SK-N-MC (cell line): ENCODE measurements at regions not wholly inside any gene's neighbourhood (a gene's known extent, or its start where the extent isn't known, plus 50 kb on each side); places are given as distances from the start of the nearest gene placed in this dataset.
"Not testable (repeated sequence)": the region's sequence is repeated elsewhere in the genome, so short reads cannot be mapped to it uniquely, and the experiment has no call there.

Experiments used
- DNase-seq: peaks from one replicate; pipeline ENCODE4 v3.0.0-alpha.2; 2011; ENCODE audit warnings: low read depth, low spot score
- H3K27ac ChIP-seq: fragments of 200-600 bp; sonication (generic); 2 replicates; pipeline ENCODE4 v1.5.1; 2016; ENCODE audit warnings: mixed run types
- H3K36me3 ChIP-seq: fragments of 200-600 bp; sonication (generic); 2 replicates; pipeline ENCODE4 v1.6.1; 2017; ENCODE audit warnings: antibody characterized with exemption, low read length, mixed read lengths; ENCODE audit not compliant: insufficient read depth
- H3K4me3 ChIP-seq: fragments of 200-600 bp; sonication (generic); 2 replicates; pipeline ENCODE4 v1.5.1; 2016
- H3K9ac ChIP-seq: fragments of 200-600 bp; sonication (generic); 2 replicates; pipeline ENCODE4 v1.8.0; 2017; ENCODE audit warnings: mixed run types, mixed read lengths; ENCODE audit not compliant: insufficient read length
- H3K9me3 ChIP-seq: fragments of 200-600 bp; sonication (generic); 2 replicates; pipeline ENCODE4 v1.6.1; 2017; ENCODE audit warnings: low read depth, mild to moderate bottlenecking, antibody characterized with exemption, low read length, moderate library complexity, mixed read lengths
- EZH2 ChIP-seq: fragments of 200-600 bp; sonication (generic); IDR thresholded peaks from one replicate; pipeline ENCODE4 v1.6.1; 2017; ENCODE audit warnings: antibody characterized with exemption
- FOXP2 ChIP-seq: optimal IDR thresholded peaks from 2 replicates; pipeline ENCODE3; 2011; ENCODE audit warnings: mild to moderate bottlenecking, moderate library complexity; ENCODE audit not compliant: insufficient read depth; ENCODE audit errors: extremely low read length, control extremely low read depth
- POLR2AphosphoS5 ChIP-seq: IDR thresholded peaks from 2 replicates; pipeline ENCODE4 v1.6.1; 2012; ENCODE audit warnings: mild to moderate bottlenecking, low read depth, low read length, borderline replicate concordance

GRCh38 chrX:25105221-25105620 lies 89.5 kb upstream of the ARX start:
- H3K27ac ChIP-seq, result peak overlapping the region; percentile 84

GRCh38 chrX:25096522-25097045 lies 80.8 kb upstream of the ARX start:
- Histone ChIP-seq H3K9me3 (no peaks in the 10 kb centered on the region), H3K36me3 (no peaks in the 10 kb centered on the region), H3K9ac (no peak overlapping the region), H3K27ac (no peak overlapping the region), H3K4me3 (no peak overlapping the region)
- DNase-seq, result no peak
- no peak for TF ChIP-seq FOXP2

More at GRCh38 chrX:25105221-25105620, 89.5 kb upstream of the ARX start:
- H3K9me3 ChIP-seq, result no peaks in the 10 kb centered on the region
- peak; percentile 20 for DNase-seq
- no peaks in the 10 kb centered on the region for H3K36me3 ChIP-seq
- no peak overlapping the region for H3K9ac ChIP-seq
- peak overlapping the region; percentile 33 for H3K4me3 ChIP-seq
- no peak for TF ChIP-seq EZH2
- no peak for TF ChIP-seq POLR2AphosphoS5
- no peak for TF ChIP-seq FOXP2

GRCh38 chrX:25091152-25091551 lies 75.4 kb upstream of the ARX start:
- H3K27ac ChIP-seq, H3K9me3 ChIP-seq: not testable (repeated sequence)

GRCh38 chrX:25084446-25084845 lies 68.7 kb upstream of the ARX start:
- Histone ChIP-seq H3K9me3 (no peaks in the 10 kb centered on the region), H3K9ac (no peak overlapping the region), H3K36me3 (no peaks in the 10 kb centered on the region), H3K4me3 (no peak overlapping the region), H3K27ac (no peak overlapping the region)
- no peak for TF ChIP-seq EZH2
- TF ChIP-seq FOXP2, result no peak
- no peak for TF ChIP-seq POLR2AphosphoS5
- no peak for DNase-seq

More at GRCh38 chrX:25091152-25091551, 75.4 kb upstream of the ARX start:
- not testable (repeated sequence) for H3K9ac ChIP-seq, H3K4me3 ChIP-seq, H3K36me3 ChIP-seq, DNase-seq

- DNase-seq, result no peak
Observed at GRCh38 chrX:25083661-25084060, 67.9 kb upstream of the ARX start.

GRCh38 chrX:25079020-25079419 lies 63.3 kb upstream of the ARX start:
- no peak overlapping the region for H3K4me3 ChIP-seq
- H3K9ac ChIP-seq, result no peak overlapping the region
- TF ChIP-seq EZH2 (no peak), POLR2AphosphoS5 (no peak), FOXP2 (no peak)
- H3K36me3 ChIP-seq, result no peaks in the 10 kb centered on the region
- no peak for DNase-seq
- H3K27ac ChIP-seq, result no peak overlapping the region
- no peaks in the 10 kb centered on the region for H3K9me3 ChIP-seq

More at GRCh38 chrX:25083661-25084060, 67.9 kb upstream of the ARX start:
- TF ChIP-seq FOXP2 (no peak), POLR2AphosphoS5 (no peak), EZH2 (no peak)
- no peaks in the 10 kb centered on the region for H3K36me3 ChIP-seq
- no peak overlapping the region for H3K9ac ChIP-seq
- H3K9me3 ChIP-seq, result no peaks in the 10 kb centered on the region
- H3K27ac ChIP-seq, result no peak overlapping the region
- no peak overlapping the region for H3K4me3 ChIP-seq

- Histone ChIP-seq H3K36me3 (no peaks in the 10 kb centered on the region), H3K27ac (peak overlapping the region; percentile 87), H3K9ac (no peak overlapping the region), H3K4me3 (peak overlapping the region; percentile 40), H3K9me3 (no peaks in the 10 kb centered on the region)
- TF ChIP-seq POLR2AphosphoS5, result peak; percentile 23; the same call in 1 of the 2 replicates
- peak; percentile 28 for TF ChIP-seq FOXP2
- no peak for TF ChIP-seq EZH2
- peak; percentile 91 for DNase-seq
Observed at GRCh38 chrX:25076941-25077500, 61.3 kb upstream of the ARX start.

- H3K36me3 ChIP-seq, result 0 out of 2 replicates have a peak, but pooled peaks cover 10% of the 10 kb centered on the region
- no peak overlapping the region for H3K4me3 ChIP-seq
- peaks cover 18% of the 10 kb centered on the region; the same call in 1 of the 2 replicates for H3K9me3 ChIP-seq
- peak overlapping the region; percentile 70 for H3K27ac ChIP-seq
- DNase-seq, result no peak
- TF ChIP-seq POLR2AphosphoS5 (no peak), FOXP2 (no peak), EZH2 (no peak)
- peak overlapping the region; percentile 29 for H3K9ac ChIP-seq
Observed at GRCh38 chrX:25072247-25072646, 56.5 kb upstream of the ARX start.

- TF ChIP-seq EZH2 (no peak), POLR2AphosphoS5 (no peak), FOXP2 (no peak)
- H3K4me3 ChIP-seq, result no peak overlapping the region
- no peak overlapping the region for H3K9ac ChIP-seq
- H3K9me3 ChIP-seq, result peaks cover 18% of the 10 kb centered on the region; the same call in 1 of the 2 replicates
- no peak for DNase-seq
- 0 out of 2 replicates have a peak, but pooled peaks cover 10% of the 10 kb centered on the region for H3K36me3 ChIP-seq
- no peak overlapping the region for H3K27ac ChIP-seq
Observed at GRCh38 chrX:25070038-25070437, 54.3 kb upstream of the ARX start.
